Stimulated activated CD4-positive, alpha-beta T cell treated with anti-CD3 and anti-CD28 coated beads, Interleukin-1b, Interleukin-23, amount 100 ng/mL, for 48 hours (primary cell): ENCODE measurements at regions not wholly inside any gene's neighbourhood (a gene's known extent, or its start where the extent isn't known, plus 50 kb on each side); places are given as distances from the start of the nearest gene placed in this dataset.

Experiments
- DNase-seq: peaks from one replicate; pipeline ENCODE4 v3.0.0-alpha.2; 2020

DNA sequence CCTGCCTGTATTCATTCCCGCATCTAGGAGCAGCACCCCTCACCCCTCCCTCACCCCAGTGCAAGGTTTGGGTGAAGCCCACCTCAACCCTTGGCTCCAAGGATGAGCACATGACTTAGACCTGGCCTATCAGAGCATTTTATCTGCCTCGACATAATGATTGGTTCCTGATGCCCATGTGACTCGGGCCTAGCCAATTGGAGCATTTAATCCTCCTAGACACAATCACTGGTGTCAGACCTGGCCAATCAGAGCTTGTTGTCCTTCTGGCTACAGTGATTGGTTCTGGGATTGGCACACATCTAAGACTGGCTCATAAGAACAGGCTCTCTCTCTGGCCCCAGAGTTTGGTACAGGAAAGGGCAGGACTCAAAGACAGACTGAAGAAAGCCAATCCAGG lies 73.1 kb upstream of the MYL2 start:
- no peak for DNase-seq

DNA sequence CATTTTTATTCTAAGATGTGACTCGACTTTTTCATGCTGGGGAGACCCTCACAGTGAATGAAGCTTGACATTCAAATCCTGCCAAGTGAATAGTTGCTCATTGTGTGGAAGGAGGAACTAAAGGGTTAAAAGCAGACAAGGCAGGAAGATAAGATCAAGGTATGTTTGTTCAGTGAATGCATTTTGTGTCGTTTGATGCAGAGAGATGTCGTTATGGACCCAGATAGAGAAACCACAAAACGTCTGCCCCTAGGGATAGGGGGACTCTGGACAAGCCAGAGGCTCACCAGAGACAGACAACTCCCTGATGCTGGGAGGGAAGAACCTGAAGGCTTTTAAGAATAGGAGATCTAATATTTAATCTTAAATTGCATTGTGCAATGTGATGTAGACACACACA lies 72.5 kb upstream of the MYL2 start:
- no peak for DNase-seq

DNA sequence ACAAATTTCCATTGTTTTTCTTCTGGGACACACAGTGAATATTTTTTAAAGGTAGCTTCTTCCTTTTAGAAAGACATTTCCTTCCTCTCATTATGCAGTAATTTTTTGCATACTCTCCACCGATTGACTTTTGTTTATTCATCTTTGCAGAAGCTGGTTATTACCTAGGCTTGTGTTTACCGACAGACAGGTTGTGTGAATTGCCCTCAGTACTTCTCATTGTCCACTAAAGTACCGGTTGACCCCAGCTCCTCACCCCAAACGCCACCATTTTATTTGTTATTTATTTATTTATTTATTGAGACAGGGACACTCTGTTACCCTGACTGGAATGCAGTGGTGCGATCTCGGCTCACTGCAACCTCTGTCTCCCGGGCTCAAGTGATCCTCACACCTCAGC lies 63.4 kb upstream of the MYL2 start:
- DNase-seq, result no peak

DNA sequence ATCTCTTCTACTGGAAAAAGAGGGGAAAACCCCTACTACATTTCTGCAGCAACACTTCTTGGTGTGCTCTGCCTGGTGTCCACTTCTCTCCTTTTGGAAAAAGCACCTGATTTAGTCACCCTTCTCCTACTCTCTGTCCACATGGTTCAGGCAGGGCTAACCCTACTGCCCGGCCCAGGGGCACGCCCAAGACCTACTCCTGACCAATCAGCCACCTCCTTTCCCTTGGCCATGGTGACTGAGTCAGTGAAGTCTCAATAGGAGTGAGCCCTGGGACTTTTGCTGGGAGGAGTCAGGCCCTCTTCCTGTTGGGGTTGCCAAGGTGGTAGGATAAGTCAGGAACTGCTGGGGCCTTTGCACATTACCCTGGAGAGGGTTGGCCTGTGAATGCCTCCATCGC lies 52.5 kb upstream of the MYL2 start:
- DNase-seq, result no peak

DNA sequence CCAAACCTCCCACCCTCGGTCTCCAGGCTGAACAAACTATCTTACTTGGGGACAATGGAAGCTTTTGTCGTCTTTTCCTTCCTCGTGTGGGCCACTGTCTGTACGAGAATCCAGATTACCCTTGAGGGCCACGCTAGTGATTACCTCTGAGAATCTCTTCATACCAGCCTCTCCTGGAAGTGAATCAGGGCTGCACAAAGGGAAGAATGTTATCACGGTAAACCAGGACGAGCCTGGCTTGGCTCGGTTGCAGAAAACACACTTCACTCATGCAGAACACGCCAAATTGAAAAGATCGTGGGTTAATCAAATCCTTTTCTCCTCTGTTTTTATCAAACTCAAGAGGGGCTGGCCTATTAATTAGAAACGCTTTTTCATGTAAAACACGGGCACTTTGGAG lies 51.6 kb upstream of the MYL2 start:
- DNase-seq, result no peak

DNA sequence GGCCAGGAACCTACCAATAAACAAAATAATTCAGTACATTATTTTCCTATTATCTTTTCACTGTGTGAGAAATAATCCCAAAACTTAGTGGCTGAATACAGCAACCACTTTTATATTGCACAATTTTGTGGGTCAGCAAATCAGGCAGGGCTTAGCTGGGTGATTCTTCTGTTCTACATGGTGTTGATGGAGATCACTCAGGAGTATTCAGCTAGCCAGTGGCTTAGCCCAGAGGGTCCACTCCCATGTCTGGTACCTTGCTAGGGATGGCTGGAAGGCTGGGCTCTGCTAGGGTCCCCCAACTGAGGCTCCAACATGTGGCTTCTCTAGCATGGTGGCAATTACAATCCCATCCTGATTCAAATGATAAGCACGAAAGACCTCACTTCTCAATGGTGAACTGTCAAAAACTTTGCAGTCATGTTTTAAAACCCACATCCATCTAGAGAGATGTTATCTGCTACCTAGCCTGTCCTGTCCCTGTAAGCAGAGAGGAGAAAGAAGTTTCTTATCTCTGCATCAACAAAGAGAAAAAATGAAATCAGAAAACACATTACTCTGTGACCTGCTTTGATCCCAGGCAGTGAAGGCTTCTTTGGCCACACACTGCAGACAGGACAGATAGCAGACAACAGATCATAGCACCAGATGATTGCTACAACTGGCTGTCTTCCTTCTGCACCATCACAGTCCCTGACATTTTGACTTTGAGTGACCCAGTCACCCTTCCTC lies 51.0 kb upstream of the MYL2 start:
- DNase-seq, result no peak
